Stimulated activated CD8-positive, alpha-beta memory T cell treated with anti-CD3 and anti-CD28 coated beads, Interleukin-7, amount 100 ng/mL, for 24 hours (primary cell): ENCODE measurements at regions not wholly inside any gene's neighbourhood (a gene's known extent, or its start where the extent isn't known, plus 50 kb on each side); places are given as distances from the start of the nearest gene placed in this dataset.

Source experiments
- DNase-seq: peaks from one replicate; pipeline ENCODE4 v3.0.0-alpha.2; 2020; ENCODE audit warnings: low read depth

GRCh38 chr16:6200861-6201260 lies 1103.3 kb upstream of the EEF2KMT start:
- DNase-seq: no peak

DNA sequence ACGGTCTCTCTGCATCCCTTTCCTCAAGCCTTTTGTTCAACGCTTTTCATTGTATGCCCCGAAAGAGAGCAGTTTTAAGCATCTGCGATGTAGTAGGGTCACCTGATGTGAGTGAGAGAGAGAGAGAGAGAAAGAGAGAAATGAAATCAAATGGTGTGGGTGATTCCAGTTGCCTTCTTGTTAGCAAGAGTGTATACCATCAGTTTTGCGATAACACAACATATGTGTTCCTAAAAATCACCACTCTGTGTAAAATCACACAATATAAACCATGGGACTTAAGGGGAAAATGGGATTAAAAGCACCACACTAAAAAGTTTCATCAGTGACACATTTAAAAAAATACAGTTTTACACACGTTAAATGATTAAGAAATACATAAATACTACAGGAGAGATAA lies 1102.7 kb upstream of the EEF2KMT start:
- DNase-seq: no peak

GRCh38 chr16:6195966-6196365 lies 1098.4 kb upstream of the EEF2KMT start:
- no peak for DNase-seq

DNA sequence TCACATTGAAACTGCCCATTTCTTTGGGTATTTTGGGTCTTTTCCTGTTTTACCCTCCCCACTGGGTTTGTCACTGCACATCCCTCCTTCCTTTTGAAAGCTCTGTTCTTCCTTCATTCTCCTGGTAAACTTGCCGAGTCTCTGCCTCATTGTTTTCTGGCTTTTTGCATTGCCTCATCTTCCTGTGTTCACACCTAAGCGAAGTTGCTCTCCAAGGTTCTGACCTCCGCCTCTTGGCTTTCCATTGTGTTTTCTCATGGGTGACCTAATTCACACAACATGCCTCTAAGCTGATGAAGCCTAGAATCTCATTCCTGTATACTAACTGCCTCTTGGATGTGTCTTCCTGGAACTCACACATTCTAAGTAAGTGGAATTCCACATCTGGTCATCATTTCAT lies 1096.1 kb upstream of the EEF2KMT start:
- DNase-seq: no peak

DNA sequence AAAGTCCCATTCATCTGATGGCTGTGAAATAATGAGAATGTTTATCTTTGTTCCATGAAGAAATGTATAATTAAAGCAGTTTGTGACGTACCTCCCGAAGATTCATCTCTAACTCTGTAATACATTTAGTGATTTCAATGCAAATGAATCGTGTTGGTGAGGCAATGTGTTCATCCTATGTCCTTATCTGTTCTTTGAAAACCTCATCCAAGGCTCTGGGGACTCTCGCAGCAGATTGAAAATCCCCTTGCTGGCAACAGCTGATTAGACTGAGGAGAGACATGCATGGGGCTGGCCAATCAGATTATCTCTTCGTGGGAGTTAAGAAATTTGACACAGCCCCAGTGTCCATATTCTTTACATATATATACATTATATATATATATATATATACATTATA lies 1095.4 kb upstream of the EEF2KMT start:
- no peak for DNase-seq

- no peak for DNase-seq
Measured at GRCh38 chr16:6192532-6192931, 1094.9 kb upstream of the EEF2KMT start.

DNA sequence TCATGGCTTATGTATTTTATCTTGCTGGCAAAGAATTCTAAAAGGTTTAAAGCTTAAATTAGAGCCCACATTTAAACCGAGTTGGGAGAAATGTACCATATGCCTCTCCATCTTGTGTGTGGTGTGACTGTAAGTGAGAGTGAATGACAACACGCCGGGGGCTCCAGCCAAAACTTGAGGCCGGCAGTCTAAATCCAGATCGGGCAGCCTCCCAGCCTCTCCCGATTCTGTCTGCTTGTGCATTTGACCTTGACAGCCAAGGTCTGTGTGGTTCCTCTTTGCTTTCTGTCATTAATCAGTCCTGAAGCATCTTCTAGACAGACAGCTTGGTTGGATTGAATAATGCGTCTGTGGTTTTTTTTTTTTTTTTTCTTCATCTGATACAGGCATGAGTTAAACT lies 1093.2 kb upstream of the EEF2KMT start:
- DNase-seq: no peak

DNA sequence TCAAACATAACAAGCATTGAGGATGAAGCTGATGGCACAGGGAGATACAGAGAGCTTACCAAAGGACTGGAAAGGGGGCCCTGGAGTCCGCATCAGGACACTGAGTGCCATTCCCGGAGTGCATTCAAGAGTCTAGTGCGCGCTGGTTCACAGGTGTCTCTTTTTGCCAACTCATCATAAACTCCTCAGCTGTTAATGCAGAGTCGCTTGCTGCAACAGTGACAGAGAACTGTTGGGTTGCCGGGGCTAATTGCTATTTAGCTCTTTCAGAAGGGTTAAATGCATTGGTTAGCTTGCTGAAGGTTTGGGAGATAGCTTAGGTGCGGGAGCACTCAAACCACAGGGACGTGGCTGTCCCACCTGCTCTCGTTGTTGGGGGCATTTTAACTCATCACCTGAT lies 1091.6 kb upstream of the EEF2KMT start:
- no peak for DNase-seq

DNA sequence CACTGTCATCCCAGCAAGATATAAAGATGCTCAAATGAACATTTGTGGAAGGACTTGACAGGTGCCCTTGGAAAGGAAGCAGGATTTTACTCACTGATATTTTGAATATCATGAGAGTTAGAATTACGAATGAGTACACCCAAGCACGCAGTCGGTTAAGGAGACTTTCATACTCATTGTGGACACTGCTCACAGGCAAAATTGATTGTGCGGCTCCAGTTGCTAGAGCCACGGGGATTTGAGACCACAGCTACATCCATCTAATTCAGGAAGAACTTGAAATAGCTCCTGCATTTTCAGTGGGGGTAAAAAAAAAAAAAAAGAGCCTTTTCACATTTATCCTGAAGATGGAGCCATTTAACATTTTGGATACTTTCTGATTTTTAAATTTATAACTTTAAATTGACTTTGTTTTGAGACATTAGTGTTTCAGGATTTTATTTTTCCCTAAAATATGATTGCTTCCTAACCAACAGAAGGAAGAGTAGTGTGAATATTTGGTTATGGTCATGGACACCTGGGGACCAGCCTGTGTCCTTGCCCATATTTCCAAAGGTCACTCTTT lies 1080.1 kb upstream of the EEF2KMT start:
- DNase-seq: no peak

DNA sequence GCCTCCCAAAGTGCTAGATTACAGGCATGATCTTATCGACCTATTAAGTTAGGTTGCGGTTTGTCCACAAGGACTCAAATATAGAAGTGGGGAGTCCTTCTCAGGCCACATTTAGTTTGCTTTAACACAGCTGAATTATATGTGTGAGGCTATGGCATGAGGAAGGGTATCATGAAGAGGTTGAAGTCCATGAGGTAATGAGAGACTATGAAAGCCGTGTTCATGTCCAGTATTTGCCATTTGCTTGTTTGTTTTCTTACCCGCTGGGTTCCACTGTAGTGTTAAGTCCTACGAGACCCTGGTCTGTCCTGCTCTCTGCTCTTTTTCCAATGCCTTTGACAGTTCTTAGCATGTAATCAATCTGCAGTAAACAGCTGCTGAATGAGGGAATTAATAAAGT lies 1072.4 kb upstream of the EEF2KMT start:
- no peak for DNase-seq

GRCh38 chr16:6165330-6165979 lies 1067.9 kb upstream of the EEF2KMT start:
- DNase-seq: no peak

GRCh38 chr16:6160871-6161270 lies 1063.3 kb upstream of the EEF2KMT start:
- no peak for DNase-seq

- DNase-seq: no peak
Measured at GRCh38 chr16:6160303-6160702, 1062.7 kb upstream of the EEF2KMT start.

DNA sequence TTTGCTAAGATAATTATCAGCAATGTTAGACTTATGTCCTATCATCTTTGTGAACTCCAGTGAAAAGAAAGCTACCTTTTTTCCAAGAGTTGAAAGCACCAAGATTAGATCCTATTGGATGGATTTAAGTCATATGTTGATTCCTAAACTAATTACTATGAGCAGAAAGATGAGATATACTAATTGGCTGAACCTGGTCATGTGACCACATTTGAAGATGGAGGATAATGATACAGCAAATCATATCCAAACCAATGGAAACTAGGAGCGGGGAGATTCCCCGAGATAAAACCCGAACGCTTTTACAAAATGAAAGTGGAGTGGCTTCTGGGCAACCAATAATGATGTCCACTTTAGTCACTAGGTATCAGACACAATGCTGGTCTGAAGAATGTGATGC lies 1060.2 kb upstream of the EEF2KMT start:
- DNase-seq: no peak

DNA sequence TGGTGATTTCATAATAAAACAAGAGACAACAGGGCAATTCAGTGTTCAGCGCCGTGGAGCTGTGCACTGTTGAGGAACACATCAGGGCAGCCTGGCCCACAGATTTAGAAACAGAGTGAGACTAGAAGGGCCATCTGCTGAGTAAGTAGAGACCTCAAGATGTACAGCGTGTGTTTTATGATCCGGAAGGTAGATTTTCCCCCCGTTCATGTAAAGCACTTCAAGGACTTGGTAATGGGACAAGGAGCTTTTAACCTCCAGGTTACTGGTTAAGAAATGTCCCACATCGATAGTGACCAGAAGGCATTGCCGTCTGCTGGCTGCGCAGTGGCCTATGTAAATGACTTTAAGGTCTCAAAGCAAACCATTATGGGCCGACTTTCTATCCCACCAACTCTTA lies 1057.7 kb upstream of the EEF2KMT start:
- no peak for DNase-seq

DNA sequence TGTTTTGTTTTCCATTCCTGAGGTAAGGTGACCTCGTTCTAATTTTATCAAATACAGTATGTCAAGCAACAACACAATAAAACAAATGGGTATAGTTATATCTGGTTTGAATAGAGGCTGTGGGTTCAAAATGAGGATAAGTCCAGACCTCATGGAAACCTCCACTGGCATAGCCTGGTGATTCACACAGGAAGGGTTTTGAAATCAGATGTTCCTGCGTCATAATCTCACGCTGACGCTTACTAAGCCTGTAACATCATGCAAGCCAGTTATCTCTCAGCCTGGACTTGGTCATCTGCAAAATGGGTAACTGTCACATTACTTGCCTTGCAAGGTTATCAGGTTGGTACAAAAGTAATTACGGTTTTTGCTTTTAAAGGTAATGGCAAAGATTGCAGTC lies 1056.3 kb upstream of the EEF2KMT start:
- no peak for DNase-seq

GRCh38 chr16:6149031-6149430 lies 1051.4 kb upstream of the EEF2KMT start:
- no peak for DNase-seq

DNA sequence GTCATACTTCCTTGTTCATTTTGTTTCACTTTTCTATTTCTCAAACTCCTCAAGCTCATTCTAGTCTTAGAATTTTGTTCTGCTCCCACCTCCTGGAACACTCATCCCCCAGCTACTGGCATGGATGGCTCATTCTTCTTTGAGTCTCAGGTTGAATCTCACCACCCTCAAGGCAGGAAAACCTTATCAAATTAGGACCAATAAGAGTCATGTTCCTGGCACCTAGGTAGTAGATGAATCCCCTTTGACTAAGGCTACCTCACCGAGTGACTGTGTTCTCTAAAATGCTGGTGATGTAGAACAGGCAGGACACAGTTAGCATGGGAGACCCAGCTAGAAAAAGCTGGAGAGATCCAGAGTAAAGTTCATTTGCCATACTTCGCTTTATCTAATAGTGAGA lies 1050.8 kb upstream of the EEF2KMT start:
- DNase-seq: no peak

DNA sequence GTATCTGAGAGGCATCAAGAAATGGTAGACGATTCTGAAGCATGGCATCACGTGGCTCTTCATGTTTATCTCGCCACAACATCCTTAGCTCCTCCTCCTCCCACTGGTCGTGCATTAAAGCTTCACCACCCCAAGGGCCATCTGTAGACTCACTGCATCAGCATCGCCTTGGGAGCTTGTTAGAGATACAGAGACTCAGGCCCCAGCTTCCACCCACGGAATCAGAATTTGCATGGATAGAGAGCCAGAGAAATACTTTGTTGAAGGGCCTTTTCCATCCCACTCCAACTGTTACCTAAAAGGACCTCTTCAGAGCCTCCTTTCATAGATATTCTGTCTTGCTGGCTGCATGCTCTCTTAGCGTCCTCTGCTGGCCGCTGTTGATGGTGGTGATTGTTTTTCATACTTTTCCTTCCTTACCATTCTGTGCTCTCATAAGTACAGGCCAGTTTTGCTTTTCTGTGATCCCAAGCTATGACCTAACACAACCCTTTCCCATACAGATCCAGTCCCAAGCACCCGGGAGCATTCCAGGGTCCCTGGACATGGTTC lies 1049.4 kb upstream of the EEF2KMT start:
- DNase-seq: no peak

DNA sequence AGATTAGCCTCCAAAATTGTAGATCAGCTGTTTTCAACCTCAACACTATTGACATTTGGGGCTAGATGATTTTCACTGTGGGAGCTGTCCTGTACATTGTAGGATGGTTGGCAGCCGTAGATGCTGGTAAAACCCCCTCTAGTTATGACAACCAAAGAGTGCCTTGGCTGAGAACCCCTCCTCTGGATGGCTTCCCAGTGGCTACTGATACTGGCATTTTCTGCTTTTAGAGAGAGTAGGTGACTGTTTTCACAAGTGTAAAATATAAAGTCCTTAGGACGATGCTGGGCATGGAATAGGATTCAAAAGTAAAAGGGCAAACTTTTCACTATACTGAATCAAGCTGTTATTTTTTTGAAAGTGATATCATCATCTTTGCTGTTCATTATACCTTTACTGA lies 1048.8 kb upstream of the EEF2KMT start:
- no peak for DNase-seq

- DNase-seq: no peak
Measured at GRCh38 chr16:6144463-6144862, 1046.9 kb upstream of the EEF2KMT start.

GRCh38 chr16:6143020-6143419 lies 1045.4 kb upstream of the EEF2KMT start:
- DNase-seq: no peak

GRCh38 chr16:6133009-6133557 lies 1035.5 kb upstream of the EEF2KMT start:
- DNase-seq: no peak

- no peak for DNase-seq
Measured at GRCh38 chr16:6132121-6132520, 1034.5 kb upstream of the EEF2KMT start.
